ENCODE measurements at regions not wholly inside any gene's neighbourhood (a gene's known extent, or its start where the extent isn't known, plus 50 kb on each side); places are given as distances from the start of the nearest gene placed in this dataset.

DNA sequence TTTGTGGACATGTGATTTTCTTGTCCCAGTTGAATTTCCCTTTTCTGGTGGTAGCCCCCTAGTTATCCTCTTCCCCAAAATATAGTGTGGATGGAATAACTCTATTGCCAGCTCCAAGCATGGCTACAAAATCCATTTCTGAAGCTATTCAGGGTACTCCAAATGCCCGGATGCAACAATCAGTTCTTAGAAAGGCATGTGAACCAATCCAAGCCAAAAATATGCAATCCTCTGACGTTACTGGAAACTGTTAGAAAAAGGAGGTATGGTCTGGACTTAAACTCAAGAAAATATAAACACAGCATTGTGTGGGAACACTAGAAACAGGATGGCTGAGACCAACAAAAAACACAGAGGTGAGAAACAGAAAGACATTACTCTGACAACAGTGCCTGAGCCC is 347.0 kb downstream of the GPAM start:
- Histone ChIP-seq H2BK20ac (ENCODE audit: low read depth, low read length) (no peak overlapping the region), H3K18ac (ENCODE audit: low read depth, low read length) (no peak overlapping the region), H2AFZ (replicated peaks; ENCODE audit: low read length, poor library complexity) (no peak overlapping the region), H3K4me3 (ENCODE audit: insufficient read depth, low read depth, low read length) (no peak overlapping the region), H3K9me3 (ENCODE audit: control insufficient read depth, insufficient read depth, low read length) (peaks cover 13% of the 10 kb centered on the region), H4K8ac (ENCODE audit: low read depth in 2 of 2, low read length in 2 of 2) (no peak overlapping the region), H2AK9ac (replicated peaks; ENCODE audit: low read depth, low read length, poor library complexity) (no peak overlapping the region), H3K4ac (ENCODE audit: low read depth, low read length) (no peak overlapping the region), H4K91ac (ENCODE audit: insufficient read depth, low read depth, low read length) (no peak overlapping the region), H3K4me1 (ENCODE audit: control insufficient read depth, insufficient read depth, low read length) (no peaks in the 10 kb centered on the region), H3K79me1 (ENCODE audit: low read depth in 1 of 2, low read length in 2 of 2) (no peaks in the 10 kb centered on the region), H2BK15ac (ENCODE audit: low read depth, low read length) (no peak overlapping the region), H3K9ac (ENCODE audit: low read depth, low read length) (no peak overlapping the region), H3K23ac (ENCODE audit: low read depth, low read length) (no peak overlapping the region), H3K56ac (ENCODE audit: extremely low read depth, insufficient read depth, low read length) (no peak overlapping the region), H4K5ac (ENCODE audit: low read depth, low read length) (no peak overlapping the region), H3K4me2 (ENCODE audit: low read depth, low read length) (no peak overlapping the region), H3K36me3 (ENCODE audit: control insufficient read depth, insufficient read depth, low read length) (no peaks in the 10 kb centered on the region), H3K27me3 (ENCODE audit: control insufficient read depth, insufficient read depth, low read length) (no peaks in the 10 kb centered on the region), H4K20me1 (ENCODE audit: insufficient read depth, low read length) (no peaks in the 10 kb centered on the region), H2AK5ac (ENCODE audit: low read depth, low read length) (no peak overlapping the region), H2BK120ac (ENCODE audit: low read depth, low read length) (no peak overlapping the region), H3K14ac (replicated peaks; ENCODE audit: low read depth, low read length) (no peak overlapping the region), H3K27ac (ENCODE audit: insufficient read depth, low read length) (no peak overlapping the region), H2BK5ac (ENCODE audit: low read depth, low read length, poor library complexity, severe bottlenecking) (no peak overlapping the region), H3K9me1 (ENCODE audit: insufficient read depth, low read length) (no peaks in the 10 kb centered on the region)
- DNase-seq (no peak), ATAC-seq (ENCODE audit: low read depth) (no peak)
- no TSS peak for BruUV-seq (replicated peaks)
- in situ Hi-C loops (cut with MboI; ENCODE audit: low sequenced_read_pairs) (no loop called here), intact Hi-C loops (cut with micrococcal nuclease) (no loop called here), dilution Hi-C loops (cut with HindIII; ENCODE audit: low sequenced_read_pairs, unreplicated experiment) (no loop called here)
- no CpG with 5 or more reads among the region's 2 CpGs for WGBS, 2 experiments (ENCODE audit: extremely low coverage in 2 of 2, insufficient read length in 1 of 2)
- TF ChIP-seq RAD21 (IDR thresholded peaks at IDR 0.05; ENCODE audit: low read length) (no peak), ELK1 (IDR thresholded peaks at IDR 0.05; ENCODE audit: borderline replicate concordance, low read depth, low read length) (no peak), SMC3 (IDR thresholded peaks at IDR 0.05; ENCODE audit: low read depth, low read length) (no peak), POLR2A (IDR thresholded peaks at IDR 0.05; ENCODE audit: low read depth, low read length) (no peak), RFX5 (IDR thresholded peaks at IDR 0.05; ENCODE audit: low read depth, low read length) (no peak), BHLHE40 (IDR thresholded peaks at IDR 0.05; ENCODE audit: low read depth, low read length) (no peak)
- ChIA-PET CTCF (no interaction called here), POLR2A (ENCODE audit: unreplicated experiment) (no interaction called here)
